K562 (cell line): ENCODE measurements at regions not wholly inside any gene's neighbourhood (a gene's known extent, or its start where the extent isn't known, plus 50 kb on each side); places are given as distances from the start of the nearest gene placed in this dataset.

ENCODE experiments used
- CEBPG ChIP-seq, 3 experiments: fragments of 200-800 bp in 1 of 3; sonication (Bioruptor generic) in 1 of 3; sonication (generic) in 1 of 3; formaldehyde crosslinking in 1 of 3; IDR thresholded peaks in 2 of 3; conservative IDR thresholded peaks in 1 of 3; 2 replicates each; pipeline versions ENCODE4 v1.6.1 to v1.8.0; 2016 to 2022; ENCODE audit warnings: missing compliant biosample characterization in 2 of 3, missing genetic modification characterization in 2 of 3, mild to moderate bottlenecking in 1 of 3, missing genetic modification reagents in 1 of 3
- CTCF ChIP-seq, 3 experiments: IDR thresholded peaks in 2 of 3; conservative IDR thresholded peaks in 1 of 3; 2 replicates each; pipeline ENCODE4 v1.5.1; 2011 to 2012; ENCODE audit warnings: low read length in 3 of 3, mild to moderate bottlenecking in 3 of 3, control low read depth in 2 of 3, improper control_type of control experiment in 1 of 3, inconsistent platforms in 1 of 3, low read depth in 1 of 3, mixed read lengths in 1 of 3, moderate library complexity in 1 of 3; ENCODE audit not compliant: insufficient read depth in 2 of 3
- ETV6 ChIP-seq, 3 experiments: fragments of 150-350 bp in 1 of 3; sonication (generic) in 1 of 3; formaldehyde crosslinking in 1 of 3; IDR thresholded peaks; 2 replicates each; pipeline versions ENCODE4 v1.6.1 to v1.8.0; 2014 to 2022; ENCODE audit warnings: borderline replicate concordance in 2 of 3, low read depth in 2 of 3, antibody characterized with exemption in 1 of 3, low read length in 1 of 3, mild to moderate bottlenecking in 1 of 3, missing genetic modification reagents in 1 of 3
- EZH2 ChIP-seq: IDR thresholded peaks from 2 replicates; pipeline ENCODE4 v1.6.1; 2012; ENCODE audit warnings: low read depth, mild to moderate bottlenecking, inconsistent platforms, low read length, borderline replicate concordance
- HDGF ChIP-seq: fragments of 450-650 bp; IDR thresholded peaks from 2 replicates; pipeline ENCODE4 v1.6.1; 2016
- IRF2 ChIP-seq: sonication (generic); formaldehyde crosslinking; IDR thresholded peaks from 2 replicates; pipeline ENCODE4 v1.8.1; 2022; ENCODE audit warnings: mild to moderate bottlenecking, missing genetic modification reagents
- MBD2 ChIP-seq: sonication (generic); IDR thresholded peaks from 2 replicates; pipeline ENCODE4 v1.6.1; 2016; ENCODE audit warnings: low read depth, borderline replicate concordance
- PCBP1 ChIP-seq: fragments of 200-400 bp; formaldehyde crosslinking; IDR thresholded peaks from 2 replicates; pipeline ENCODE4 v1.6.1; 2018; ENCODE audit warnings: mild to moderate bottlenecking, low read depth, low read length; ENCODE audit not compliant: poor library complexity, severe bottlenecking
- SMC3 ChIP-seq: conservative IDR thresholded peaks from 2 replicates; pipeline ENCODE4 v1.6.1; 2011; ENCODE audit warnings: low read depth, low read length, improper control_type of control experiment; ENCODE audit not compliant: insufficient read depth
- ZNF324 ChIP-seq: fragments of 250-450 bp; sonication (Bioruptor Pico); IDR thresholded peaks from 2 replicates; pipeline ENCODE4 v1.4.0; 2020; ENCODE audit warnings: mild to moderate bottlenecking
- ZNF609 ChIP-seq: sonication (generic); formaldehyde crosslinking; IDR thresholded peaks from 2 replicates; pipeline ENCODE4 v1.8.1; 2023; ENCODE audit warnings: missing genetic modification reagents, mild to moderate bottlenecking, borderline replicate concordance
- ZNF77 ChIP-seq: fragments of 250-450 bp; sonication (Bioruptor Pico); IDR thresholded peaks from 2 replicates; pipeline ENCODE4 v1.5.0; 2020
- TF ChIP-seq, protein P1 (sequence below): sonication (generic); formaldehyde crosslinking; IDR thresholded peaks from 2 replicates; pipeline ENCODE4 v1.8.0; 2022; ENCODE audit warnings: mild to moderate bottlenecking, missing genetic modification reagents

DNA sequence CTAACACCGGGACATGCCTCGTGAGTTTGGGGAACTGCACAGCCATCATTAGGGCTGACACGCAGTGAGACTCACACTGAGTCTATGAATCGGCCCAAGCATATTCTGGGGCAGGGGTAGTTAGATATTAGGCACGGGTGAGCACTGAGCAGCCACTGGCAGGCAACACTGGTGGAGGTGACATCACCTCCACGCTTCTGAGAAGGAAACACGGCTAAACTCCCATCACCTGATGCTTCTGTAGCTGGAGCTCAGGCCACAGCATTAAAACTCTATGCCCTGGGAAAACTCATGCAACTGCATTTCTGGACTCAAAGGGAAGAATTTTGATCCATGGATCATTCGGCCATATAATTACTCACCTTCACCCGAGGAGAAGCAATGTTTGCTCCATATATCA, 100.8 kb upstream of the OTUD4 start:
- TF ChIP-seq CTCF (IDR thresholded peaks at IDR 0.05 in 2 of 3, conservative IDR thresholded peaks at IDR 0.05 in 1 of 3; ENCODE audit: insufficient read depth in 2 of 3, low read depth in 1 of 3, low read length in 3 of 3) (no peak), ZNF77 (CRISPR knock-in tag) (no peak), SMC3 (no peak), MBD2 (no peak), ZNF609 (no peak), HDGF (no peak), EZH2 (no peak), IRF2 (no peak), PCBP1 (no peak), CEBPG (CRISPR knock-in tag; IDR thresholded peaks at IDR 0.05) (no peak), CEBPG (tag; conservative IDR thresholded peaks at IDR 0.05 in 1 of 2, IDR thresholded peaks at IDR 0.05 in 1 of 2) (no peak), ZNF324 (CRISPR knock-in tag) (no peak), ETV6 (IDR thresholded peaks at IDR 0.05; ENCODE audit: borderline replicate concordance in 1 of 2, low read depth in 2 of 2, low read length in 1 of 2) (no peak), ETV6 (CRISPR knock-in tag; IDR thresholded peaks at IDR 0.05; ENCODE audit: borderline replicate concordance) (no peak)
- TF ChIP-seq, protein P1, sequence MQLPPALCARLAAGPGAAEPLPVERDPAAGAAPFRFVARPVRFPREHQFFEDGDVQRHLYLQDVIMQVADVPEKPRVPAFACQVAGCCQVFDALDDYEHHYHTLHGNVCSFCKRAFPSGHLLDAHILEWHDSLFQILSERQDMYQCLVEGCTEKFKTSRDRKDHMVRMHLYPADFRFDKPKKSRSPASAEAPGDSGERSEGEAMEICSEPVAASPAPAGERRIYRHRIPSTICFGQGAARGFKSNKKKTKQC (CRISPR knock-in tag), result no peak
